Stimulated activated CD4-positive, alpha-beta T cell treated with anti-CD3 and anti-CD28 coated beads, Interleukin-12 subunit alpha, Interleukin-12 subunit beta, amount 100 ng/mL, for 4 hours (primary cell): ENCODE measurements at regions not wholly inside any gene's neighbourhood (a gene's known extent, or its start where the extent isn't known, plus 50 kb on each side); places are given as distances from the start of the nearest gene placed in this dataset.
"Not testable (repeated sequence)": the region's sequence is repeated elsewhere in the genome, so short reads cannot be mapped to it uniquely, and the experiment has no call there.

Experiments
- DNase-seq: peaks from one replicate; pipeline ENCODE4 v3.0.0-alpha.2; 2020

DNA sequence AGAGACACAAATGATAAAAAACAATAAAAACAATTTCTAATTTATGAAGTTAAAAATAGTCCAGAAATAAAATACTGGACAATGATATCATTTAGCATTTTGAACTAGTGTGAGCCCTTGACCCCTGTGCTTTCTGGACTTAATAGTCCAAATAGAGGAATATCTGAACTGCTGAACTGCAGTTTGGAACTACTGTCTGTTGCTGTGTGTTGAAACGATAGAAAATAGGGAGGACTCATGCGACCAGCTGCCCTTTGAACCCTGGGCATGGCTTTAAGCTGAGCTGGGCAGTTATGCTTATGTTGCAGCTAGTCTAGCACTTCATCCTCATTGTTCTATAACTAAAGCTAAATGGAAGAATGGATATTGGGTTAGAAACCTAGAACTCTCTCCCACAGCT is 99.5 kb downstream of the FMR1NB start:
- no peak for DNase-seq

GRCh38 chrX:148084611-148085010 is 103.5 kb downstream of the FMR1NB start:
- no peak for DNase-seq

DNA sequence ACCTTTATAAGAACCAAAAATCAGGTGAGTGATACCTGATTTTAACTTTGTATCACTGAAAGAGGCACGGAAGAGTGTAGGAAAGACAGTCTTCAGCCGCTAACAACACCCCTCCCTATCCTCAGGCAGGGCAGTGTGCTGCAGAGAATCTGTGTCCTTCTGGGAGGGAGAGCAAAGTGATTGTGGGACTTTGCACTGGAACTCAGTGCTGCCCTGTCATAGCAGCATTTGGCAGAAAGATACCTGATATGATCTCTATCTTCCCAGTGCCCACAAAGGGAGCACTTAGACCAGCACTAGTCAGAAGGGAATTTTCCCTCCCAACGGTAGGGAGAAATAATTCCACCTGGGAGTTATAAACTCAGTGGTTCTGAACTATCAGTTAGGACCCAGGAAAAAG is 139.0 kb downstream of the FMR1NB start:
- DNase-seq = no peak

GRCh38 chrX:148120999-148121623 is 140.0 kb downstream of the FMR1NB start:
- no peak for DNase-seq

GRCh38 chrX:148128872-148129505 is 147.9 kb downstream of the FMR1NB start:
- DNase-seq = not testable (repeated sequence)

- no peak for DNase-seq
Observed at GRCh38 chrX:148133105-148133725, 152.1 kb downstream of the FMR1NB start.

DNA sequence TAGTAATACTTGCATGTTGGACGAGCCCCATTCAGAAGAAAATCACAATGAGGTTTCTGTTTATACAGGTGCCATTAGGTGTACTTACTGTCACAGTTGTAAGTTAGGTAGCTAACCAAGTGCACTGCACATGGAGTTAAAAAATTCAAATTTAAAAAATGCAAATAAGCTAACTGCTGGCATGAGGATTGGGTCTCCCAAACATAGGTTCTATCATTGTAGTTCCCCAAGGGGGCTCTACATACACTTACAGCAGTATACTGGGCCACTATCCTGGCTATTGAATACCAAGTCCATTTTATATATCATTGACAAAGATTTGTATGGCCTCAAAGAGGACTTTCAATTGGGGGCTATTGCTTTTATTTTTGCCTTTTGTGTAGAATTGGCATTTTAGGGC is 153.4 kb downstream of the FMR1NB start:
- no peak for DNase-seq

- no peak for DNase-seq
Observed at GRCh38 chrX:148135738-148136137, 154.6 kb downstream of the FMR1NB start.

GRCh38 chrX:148146121-148146520 is 165.0 kb downstream of the FMR1NB start:
- no peak for DNase-seq

GRCh38 chrX:148156986-148157385 is 175.8 kb downstream of the FMR1NB start:
- DNase-seq = no peak

GRCh38 chrX:148159796-148160195 is 178.7 kb downstream of the FMR1NB start:
- no peak for DNase-seq

- DNase-seq = no peak
Observed at GRCh38 chrX:148161701-148162100, 180.6 kb downstream of the FMR1NB start.

DNA sequence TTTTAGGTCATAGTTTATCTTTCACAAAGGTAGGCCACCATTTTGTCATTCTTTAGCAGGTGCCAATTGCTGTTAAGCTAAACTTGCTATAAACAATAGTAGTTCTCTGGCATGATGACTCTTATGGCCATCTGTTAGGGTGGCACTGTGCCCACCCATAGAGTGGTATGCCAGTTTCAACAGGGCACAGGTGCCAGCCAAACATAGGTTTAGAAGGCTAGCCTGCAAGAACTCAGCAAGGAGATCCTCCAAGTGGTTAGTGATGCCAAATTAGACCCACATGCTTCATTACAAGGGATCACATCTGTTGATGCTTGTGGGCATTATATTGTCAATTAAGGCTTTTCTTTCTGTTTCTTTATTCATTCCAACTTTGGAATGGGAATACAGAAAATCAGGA is 204.5 kb downstream of the FMR1NB start:
- DNase-seq = no peak

GRCh38 chrX:148192547-148192946 is 211.4 kb downstream of the FMR1NB start:
- no peak for DNase-seq

DNA sequence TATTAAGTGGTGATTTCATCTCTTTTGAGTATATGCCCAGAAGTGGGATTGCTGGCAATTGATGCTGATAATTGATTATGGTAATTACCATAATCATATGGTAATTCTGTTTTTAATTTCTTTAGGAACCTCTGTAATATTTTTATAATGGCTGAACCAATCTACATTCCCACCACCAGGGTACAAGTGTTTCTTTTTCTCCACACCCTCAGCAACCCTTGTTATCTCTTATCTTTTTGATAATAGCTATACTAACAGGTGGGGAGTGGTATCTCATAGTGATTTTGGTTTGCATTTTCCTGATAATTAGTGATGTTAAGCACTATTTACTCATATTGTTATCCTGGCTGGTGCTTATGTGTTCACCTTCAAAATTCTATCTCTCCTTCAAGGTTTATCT is 212.6 kb downstream of the FMR1NB start:
- no peak for DNase-seq

DNA sequence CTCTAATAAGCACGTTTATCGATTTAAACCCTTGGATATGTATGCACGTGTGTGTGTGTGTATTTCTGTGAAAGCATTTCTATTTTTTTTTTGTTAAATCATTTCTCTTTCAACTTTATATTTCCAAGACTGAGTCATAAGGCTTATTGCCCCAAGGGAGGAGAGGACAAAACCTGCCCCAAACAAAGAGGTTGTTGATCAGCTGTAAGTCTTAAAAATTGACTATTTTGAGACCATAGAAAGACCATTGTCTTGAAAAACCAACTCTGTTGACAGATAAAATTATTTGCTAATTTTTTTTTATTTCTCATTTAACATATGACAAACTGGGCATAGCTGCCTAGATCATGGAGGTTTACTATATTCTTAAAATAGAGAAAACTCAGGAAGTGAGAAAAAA is 222.4 kb downstream of the FMR1NB start:
- DNase-seq = no peak

- DNase-seq = no peak
Observed at GRCh38 chrX:148204195-148204594, 223.1 kb downstream of the FMR1NB start.

GRCh38 chrX:148214786-148215185 is 233.6 kb downstream of the FMR1NB start:
- DNase-seq = no peak

DNA sequence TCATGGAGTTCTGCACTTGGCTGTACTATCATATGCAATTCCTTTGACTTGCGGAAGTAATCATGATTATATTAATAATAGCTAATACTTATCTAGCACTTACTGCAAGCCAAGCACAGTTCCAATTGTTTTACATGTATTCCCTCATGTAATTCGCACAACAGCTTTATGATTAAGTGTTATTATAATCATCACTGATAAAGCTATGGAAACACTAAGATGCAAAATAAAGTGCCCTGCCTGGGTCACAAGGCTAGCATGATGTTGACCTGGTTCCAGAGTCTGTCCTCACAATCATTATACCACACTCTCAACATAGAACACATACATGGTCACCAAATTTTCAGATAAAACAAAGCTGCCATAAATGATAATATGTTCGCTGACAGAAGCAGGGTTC is 234.6 kb downstream of the FMR1NB start:
- DNase-seq = no peak

DNA sequence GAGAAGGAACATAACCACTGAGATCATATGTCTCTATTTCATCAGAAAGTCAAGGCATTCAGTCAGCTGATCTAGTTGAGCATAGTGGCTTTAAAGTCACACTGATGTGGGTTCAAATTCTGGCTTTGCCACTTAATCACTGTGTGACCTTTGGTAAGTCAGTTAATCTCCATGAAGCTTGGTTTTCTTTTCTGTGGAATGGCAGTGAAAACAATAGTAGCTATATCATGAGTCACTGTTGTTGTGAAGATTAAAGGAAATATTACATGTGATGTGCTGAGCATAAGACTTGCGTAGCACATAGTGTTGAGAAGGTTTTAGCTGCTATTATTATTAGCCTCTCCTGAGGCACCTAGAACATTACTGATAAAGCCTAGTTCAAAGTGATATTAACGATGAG is 242.2 kb downstream of the FMR1NB start:
- DNase-seq = no peak

DNA sequence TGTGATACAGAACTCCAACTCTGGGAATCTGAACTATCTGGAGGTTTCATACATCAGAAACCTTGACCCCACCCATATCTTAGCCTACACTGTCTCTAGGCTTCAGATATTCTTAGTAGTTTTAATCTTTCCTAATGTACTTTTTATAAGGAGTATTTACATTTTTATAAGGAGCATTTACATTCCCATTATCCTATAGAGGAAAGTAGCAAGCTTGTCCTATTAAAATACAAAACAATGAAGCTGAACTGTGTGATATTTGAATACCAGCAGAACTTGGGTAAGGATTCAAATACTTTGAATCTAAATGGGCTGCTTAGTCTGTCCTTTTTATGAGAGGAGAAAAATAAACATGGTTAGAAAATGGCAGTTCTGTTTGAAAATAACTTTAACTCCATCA is 247.4 kb downstream of the FMR1NB start:
- no peak for DNase-seq

DNA sequence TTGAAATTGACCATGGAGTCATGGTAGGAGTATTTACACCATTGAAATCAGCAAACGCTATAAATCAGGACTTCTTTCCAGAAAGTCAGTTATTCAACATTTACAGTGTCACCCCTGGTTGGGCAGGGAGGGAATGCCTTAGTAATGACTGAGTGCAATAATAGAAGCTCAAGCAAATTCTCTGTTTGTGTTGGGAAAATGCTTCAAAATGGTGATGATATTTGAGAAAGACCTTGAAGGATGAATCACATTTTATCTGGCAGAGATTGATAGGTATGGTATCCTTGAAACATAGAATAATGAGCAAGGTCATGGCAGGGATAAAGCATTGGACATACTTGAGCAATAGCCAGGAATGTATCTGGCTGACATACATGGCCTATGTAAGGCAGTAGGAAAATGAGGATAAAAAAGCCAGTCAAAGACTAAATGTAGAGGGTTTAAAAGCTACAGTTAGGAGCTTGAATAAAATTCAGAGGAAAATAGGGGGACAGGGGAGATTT is 248.7 kb downstream of the FMR1NB start:
- DNase-seq = no peak

DNA sequence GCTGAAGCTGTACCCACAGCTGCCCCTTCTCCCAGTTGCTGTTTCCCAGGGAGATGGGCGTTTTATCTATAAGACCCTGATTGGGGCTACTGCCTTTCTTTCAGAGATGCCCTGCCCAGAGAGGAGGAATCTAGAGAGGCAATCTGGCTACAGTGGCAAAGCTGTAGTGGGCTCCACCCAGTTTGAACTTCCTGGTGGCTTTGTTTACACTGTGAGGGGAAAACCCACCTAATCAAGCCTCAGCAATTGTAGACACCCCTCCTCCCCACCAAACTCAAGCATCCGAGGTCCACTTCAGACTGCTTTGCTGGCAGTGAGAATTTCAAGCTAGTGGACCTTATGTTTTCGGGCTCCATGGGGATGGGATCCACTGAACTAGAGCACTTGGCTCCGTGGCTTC is 240.4 kb upstream of the AFF2 start:
- no peak for DNase-seq

- DNase-seq = no peak
Observed at GRCh38 chrX:148265829-148266228, 234.6 kb upstream of the AFF2 start.
